GM21526 (cell line): ENCODE measurements at regions not wholly inside any gene's neighbourhood (a gene's known extent, or its start where the extent isn't known, plus 50 kb on each side); places are given as distances from the start of the nearest gene placed in this dataset.

Experiments
- ATAC-seq: cut with Tn5 transposase; IDR thresholded peaks from one replicate; pipeline ENCODE4 v1.9.1; 2021; ENCODE audit warnings: moderate library complexity; ENCODE audit not compliant: unreplicated experiment, low FRiP score

GRCh38 chrX:69307756-69308155 is 142.5 kb upstream of the PJA1 start:
- ATAC-seq = no peak

- no peak for ATAC-seq
Observed at GRCh38 chrX:69307029-69307428, 141.8 kb upstream of the PJA1 start.

- no peak for ATAC-seq
Observed at GRCh38 chrX:69306063-69306404, 140.8 kb upstream of the PJA1 start.

- no peak for ATAC-seq
Observed at GRCh38 chrX:69305333-69306062, 140.2 kb upstream of the PJA1 start.

- ATAC-seq = no peak
Observed at GRCh38 chrX:69303231-69303630, 138.0 kb upstream of the PJA1 start.

GRCh38 chrX:69299951-69300714 is 134.9 kb upstream of the PJA1 start:
- ATAC-seq = no peak

- ATAC-seq = no peak
Observed at GRCh38 chrX:69299285-69299684, 134.0 kb upstream of the PJA1 start.

GRCh38 chrX:69298466-69299140 is 133.3 kb upstream of the PJA1 start:
- no peak for ATAC-seq

- no peak for ATAC-seq
Observed at GRCh38 chrX:69297506-69297905, 132.3 kb upstream of the PJA1 start.

- ATAC-seq = no peak
Observed at GRCh38 chrX:69293776-69294601, 128.7 kb upstream of the PJA1 start.

- no peak for ATAC-seq
Observed at GRCh38 chrX:69291116-69291515, 125.9 kb upstream of the PJA1 start.

GRCh38 chrX:69290292-69290691 is 125.0 kb upstream of the PJA1 start:
- no peak for ATAC-seq

- ATAC-seq = no peak
Observed at GRCh38 chrX:69289793-69290123, 124.5 kb upstream of the PJA1 start.

GRCh38 chrX:69289046-69289792 is 124.0 kb upstream of the PJA1 start:
- no peak for ATAC-seq

- ATAC-seq = no peak
Observed at GRCh38 chrX:69287095-69287494, 121.8 kb upstream of the PJA1 start.

- no peak for ATAC-seq
Observed at GRCh38 chrX:69286565-69286906, 121.3 kb upstream of the PJA1 start.

- ATAC-seq = no peak
Observed at GRCh38 chrX:69285881-69286564, 120.8 kb upstream of the PJA1 start.

- no peak for ATAC-seq
Observed at GRCh38 chrX:69285401-69285877, 120.2 kb upstream of the PJA1 start.

- no peak for ATAC-seq
Observed at GRCh38 chrX:69284491-69284890, 119.2 kb upstream of the PJA1 start.
